ENCODE measurements at regions not wholly inside any gene's neighbourhood (a gene's known extent, or its start where the extent isn't known, plus 50 kb on each side); places are given as distances from the start of the nearest gene placed in this dataset.

DNA sequence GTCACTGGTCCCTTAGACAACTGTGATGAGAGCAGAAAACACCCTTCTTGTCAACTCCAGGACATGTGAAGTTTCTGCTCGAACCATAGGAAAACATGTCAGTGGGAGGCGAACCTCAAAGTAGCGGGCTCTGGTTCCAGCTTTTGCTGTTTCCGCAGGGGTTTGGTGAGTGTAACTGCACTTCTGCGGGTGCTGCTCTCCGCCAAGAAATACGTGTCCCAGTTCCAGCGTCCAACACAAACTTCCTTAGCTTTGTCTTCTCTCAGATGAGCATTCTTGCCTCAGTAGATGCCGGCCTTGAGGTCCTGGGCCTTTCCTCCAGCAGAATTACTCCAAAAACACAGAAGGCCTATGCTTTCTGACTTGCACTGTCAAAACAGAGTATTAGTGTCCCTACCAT, 156.3 kb downstream of the FNDC1 start:
- no peak for DNase-seq

DNA sequence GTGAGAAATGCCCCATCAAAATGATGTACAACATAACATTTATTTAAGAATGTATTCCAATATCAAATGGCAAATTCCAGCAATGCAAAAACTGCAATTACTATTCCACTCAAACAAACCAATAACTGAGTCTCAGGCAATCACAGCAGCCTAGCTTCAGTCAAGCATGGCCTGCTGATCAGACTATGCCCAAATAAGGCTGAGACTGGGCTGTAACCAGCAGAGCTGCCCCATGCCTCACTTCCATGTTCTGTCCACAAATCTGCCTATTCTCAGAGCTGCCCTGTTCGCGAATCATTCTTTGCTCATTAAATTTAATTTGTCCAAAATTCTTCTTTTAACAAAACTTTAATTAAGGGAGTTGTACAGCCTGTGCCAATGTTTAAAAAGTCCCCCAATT, 155.4 kb downstream of the FNDC1 start:
- no peak for DNase-seq
